ENCODE measurements at regions not wholly inside any gene's neighbourhood (a gene's known extent, or its start where the extent isn't known, plus 50 kb on each side); places are given as distances from the start of the nearest gene placed in this dataset.
"Not testable (repeated sequence)": the region's sequence is repeated elsewhere in the genome, so short reads cannot be mapped to it uniquely, and the experiment has no call there.

DNA sequence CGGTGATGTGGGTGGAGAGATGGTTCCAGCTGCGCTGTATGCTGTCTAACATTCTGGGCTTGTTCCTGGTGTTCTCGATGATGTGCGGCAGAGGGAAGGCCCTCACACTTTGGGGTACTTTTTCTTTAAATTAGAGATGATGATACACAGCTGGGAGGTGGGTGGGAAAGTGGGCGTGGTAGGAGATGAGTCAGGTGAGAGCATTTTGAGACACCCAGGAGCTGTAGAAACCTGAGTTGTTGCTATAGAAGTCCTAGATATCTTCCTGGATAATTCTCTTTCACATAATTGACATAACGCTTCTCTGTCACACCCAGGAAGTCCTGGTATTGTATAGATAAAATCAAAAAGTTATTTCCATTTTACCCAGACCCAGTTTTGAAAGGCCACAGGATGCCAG lies 103.8 kb upstream of the ALKAL2 start:
- H3K9me2 ChIP-seq (replicated peaks; ENCODE audit: low read length), result no peaks in the 10 kb centered on the region
- no peak overlapping the region for H3K9ac ChIP-seq (ENCODE audit: low read length)
- 0 out of 2 replicates have a peak overlapping the region, but pooled peaks have one; percentile 19 for H3K4me2 ChIP-seq (ENCODE audit: low read length)
- H2AFZ ChIP-seq (ENCODE audit: low read length), result no peak overlapping the region
- H3K4me3 ChIP-seq (ENCODE audit: low read length), result no peak overlapping the region
- H3F3A ChIP-seq (ENCODE audit: low read length, unreplicated experiment), result no peaks in the 10 kb centered on the region
- H3K79me2 ChIP-seq (ENCODE audit: low read length), result no peaks in the 10 kb centered on the region
- ChIA-PET POLR2A (ENCODE audit: unreplicated experiment) (no interaction called here), CTCF (no interaction called here)
- H3K9me3 ChIP-seq (ENCODE audit: low read length), result no peaks in the 10 kb centered on the region
- ATAC-seq (no peak), DNase-seq (peak; percentile 41)
- H3K27ac ChIP-seq (ENCODE audit: low read length), result no peak overlapping the region
- H3K27me3 ChIP-seq (ENCODE audit: low read length), result no peaks in the 10 kb centered on the region
- peaks cover 28% of the 10 kb centered on the region for H3K4me1 ChIP-seq (ENCODE audit: insufficient read depth, low read length)
- BruUV-seq (replicated peaks), result no TSS peak
- TF ChIP-seq, protein P1, sequence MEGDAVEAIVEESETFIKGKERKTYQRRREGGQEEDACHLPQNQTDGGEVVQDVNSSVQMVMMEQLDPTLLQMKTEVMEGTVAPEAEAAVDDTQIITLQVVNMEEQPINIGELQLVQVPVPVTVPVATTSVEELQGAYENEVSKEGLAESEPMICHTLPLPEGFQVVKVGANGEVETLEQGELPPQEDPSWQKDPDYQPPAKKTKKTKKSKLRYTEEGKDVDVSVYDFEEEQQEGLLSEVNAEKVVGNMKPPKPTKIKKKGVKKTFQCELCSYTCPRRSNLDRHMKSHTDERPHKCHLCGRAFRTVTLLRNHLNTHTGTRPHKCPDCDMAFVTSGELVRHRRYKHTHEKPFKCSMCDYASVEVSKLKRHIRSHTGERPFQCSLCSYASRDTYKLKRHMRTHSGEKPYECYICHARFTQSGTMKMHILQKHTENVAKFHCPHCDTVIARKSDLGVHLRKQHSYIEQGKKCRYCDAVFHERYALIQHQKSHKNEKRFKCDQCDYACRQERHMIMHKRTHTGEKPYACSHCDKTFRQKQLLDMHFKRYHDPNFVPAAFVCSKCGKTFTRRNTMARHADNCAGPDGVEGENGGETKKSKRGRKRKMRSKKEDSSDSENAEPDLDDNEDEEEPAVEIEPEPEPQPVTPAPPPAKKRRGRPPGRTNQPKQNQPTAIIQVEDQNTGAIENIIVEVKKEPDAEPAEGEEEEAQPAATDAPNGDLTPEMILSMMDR (conservative IDR thresholded peaks at IDR 0.05; ENCODE audit: low read depth, low read length), result no peak
- TF ChIP-seq EZH2 (IDR thresholded peaks at IDR 0.05; ENCODE audit: low read length, unreplicated experiment) (no peak), EZH2phosphoT487 (IDR thresholded peaks at IDR 0.05; ENCODE audit: borderline replicate concordance, low read length) (no peak)
- no peaks in the 10 kb centered on the region for H4K20me1 ChIP-seq (ENCODE audit: low read length)
- no peaks in the 10 kb centered on the region for H3K36me3 ChIP-seq (ENCODE audit: low read depth, low read length)
- intact Hi-C loops (cut with micrococcal nuclease), result loop anchor here (5.0 kb wide), 1 partner anchor 46 kb away; no protein-coding TSS in a partner anchor

DNA sequence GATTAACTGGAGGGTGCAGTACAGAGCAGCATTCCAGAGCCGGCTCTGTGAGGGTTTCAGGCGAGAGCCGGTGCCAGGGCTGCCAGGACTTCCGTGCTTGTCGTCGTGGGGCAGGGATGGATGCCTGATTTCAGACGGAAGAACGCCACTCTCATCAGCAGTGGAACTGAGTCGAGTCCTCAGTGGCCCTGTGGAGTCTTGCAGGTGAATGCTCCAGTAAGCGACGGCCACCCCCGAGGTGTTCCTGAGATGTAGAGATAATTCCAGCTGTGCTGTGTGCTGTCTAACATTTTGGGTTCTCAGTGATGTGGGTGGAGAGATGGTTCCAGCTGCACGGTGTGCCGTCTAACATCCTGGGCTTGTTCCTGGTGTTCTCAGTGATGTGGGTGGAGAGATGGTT lies 103.1 kb upstream of the ALKAL2 start:
- ChIA-PET CTCF (no interaction called here), POLR2A (ENCODE audit: unreplicated experiment) (no interaction called here)
- H3K9me3 ChIP-seq (ENCODE audit: low read length), result no peaks in the 10 kb centered on the region
- no peaks in the 10 kb centered on the region for H3K27me3 ChIP-seq (ENCODE audit: low read length)
- no peak overlapping the region for H3K27ac ChIP-seq (ENCODE audit: low read length)
- DNase-seq (no peak), ATAC-seq (no peak)
- no peak overlapping the region for H3K9ac ChIP-seq (ENCODE audit: low read length)
- no peak overlapping the region for H3K4me2 ChIP-seq (ENCODE audit: low read length)
- no peak overlapping the region for H3K4me3 ChIP-seq (ENCODE audit: low read length)
- peaks cover 28% of the 10 kb centered on the region for H3K4me1 ChIP-seq (ENCODE audit: insufficient read depth, low read length)
- TF ChIP-seq EZH2 (IDR thresholded peaks at IDR 0.05; ENCODE audit: low read length, unreplicated experiment) (no peak), EZH2phosphoT487 (IDR thresholded peaks at IDR 0.05; ENCODE audit: borderline replicate concordance, low read length) (no peak)
- TF ChIP-seq, protein P1 (conservative IDR thresholded peaks at IDR 0.05; ENCODE audit: low read depth, low read length), result no peak
- H2AFZ ChIP-seq (ENCODE audit: low read length), result no peak overlapping the region
- no TSS peak for BruUV-seq (replicated peaks)
- intact Hi-C loops (cut with micrococcal nuclease), result loop anchor here (5.0 kb wide), 1 partner anchor 46 kb away; no protein-coding TSS in a partner anchor
- H3K9me2 ChIP-seq (replicated peaks; ENCODE audit: low read length), result no peaks in the 10 kb centered on the region
- no peaks in the 10 kb centered on the region for H3K79me2 ChIP-seq (ENCODE audit: low read length)
- H4K20me1 ChIP-seq (ENCODE audit: low read length), result no peaks in the 10 kb centered on the region
- H3F3A ChIP-seq (ENCODE audit: low read length, unreplicated experiment), result no peaks in the 10 kb centered on the region
- no peaks in the 10 kb centered on the region for H3K36me3 ChIP-seq (ENCODE audit: low read depth, low read length)

DNA sequence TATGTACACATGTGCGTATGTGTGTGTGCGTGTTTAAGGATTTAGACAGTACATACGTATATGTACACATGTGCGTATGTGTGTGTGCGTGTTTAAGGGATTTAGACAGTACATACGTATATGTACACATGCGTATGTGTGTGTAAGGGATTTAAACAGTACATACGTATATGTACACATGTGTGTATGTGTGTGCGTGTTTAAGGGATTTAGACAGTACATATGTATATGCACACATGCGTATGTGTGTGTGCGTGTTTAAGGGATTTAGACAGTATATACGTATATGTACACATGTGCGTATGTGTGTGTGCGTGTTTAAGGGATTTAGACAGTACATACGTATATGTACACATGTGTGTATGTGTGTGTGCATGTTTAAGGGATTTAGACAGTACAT lies 102.1 kb upstream of the ALKAL2 start:
- H3K9me2 ChIP-seq (replicated peaks; ENCODE audit: low read length); POLR2A ChIA-PET (ENCODE audit: unreplicated experiment); DNase-seq; H3K27ac ChIP-seq (ENCODE audit: low read length); H4K20me1 ChIP-seq (ENCODE audit: low read length); ATAC-seq; H3K4me2 ChIP-seq (ENCODE audit: low read length); H3K9ac ChIP-seq (ENCODE audit: low read length); H3K36me3 ChIP-seq (ENCODE audit: low read depth, low read length); H2AFZ ChIP-seq (ENCODE audit: low read length); CTCF ChIA-PET; H3K4me3 ChIP-seq (ENCODE audit: low read length); H3K9me3 ChIP-seq (ENCODE audit: low read length); H3K27me3 ChIP-seq (ENCODE audit: low read length); BruUV-seq (replicated peaks); H3K79me2 ChIP-seq (ENCODE audit: low read length); H3F3A ChIP-seq (ENCODE audit: low read length, unreplicated experiment): not testable (repeated sequence)
- intact Hi-C loops (cut with micrococcal nuclease), result loop anchor here (5.0 kb wide), 1 partner anchor 47 kb away; no protein-coding TSS in a partner anchor
- peaks cover 28% of the 10 kb centered on the region for H3K4me1 ChIP-seq (ENCODE audit: insufficient read depth, low read length)

DNA sequence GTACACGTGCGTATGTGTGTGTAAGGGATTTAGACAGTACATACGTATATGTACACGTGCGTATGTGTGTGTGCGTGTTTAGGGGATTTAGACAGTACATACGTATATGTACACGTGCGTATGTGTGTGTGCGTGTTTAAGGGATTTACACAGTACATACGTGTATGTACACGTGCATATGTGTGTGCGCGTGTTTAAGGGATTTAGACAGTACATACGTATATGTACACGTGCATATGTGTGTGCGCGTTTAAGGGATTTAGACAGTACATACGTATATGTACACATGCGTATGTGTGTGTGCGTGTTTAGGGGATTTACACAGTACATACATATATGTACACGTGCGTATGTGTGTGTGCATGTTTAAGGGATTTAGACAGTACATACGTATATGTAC lies 100.9 kb upstream of the ALKAL2 start:
- H4K20me1 ChIP-seq (ENCODE audit: low read length); H3K27ac ChIP-seq (ENCODE audit: low read length); H3K27me3 ChIP-seq (ENCODE audit: low read length); DNase-seq; H3K4me3 ChIP-seq (ENCODE audit: low read length); H2AFZ ChIP-seq (ENCODE audit: low read length); H3K9me3 ChIP-seq (ENCODE audit: low read length); H3K9ac ChIP-seq (ENCODE audit: low read length); H3K36me3 ChIP-seq (ENCODE audit: low read depth, low read length); POLR2A ChIA-PET (ENCODE audit: unreplicated experiment); H3F3A ChIP-seq (ENCODE audit: low read length, unreplicated experiment); H3K4me2 ChIP-seq (ENCODE audit: low read length); CTCF ChIA-PET; BruUV-seq (replicated peaks); H3K9me2 ChIP-seq (replicated peaks; ENCODE audit: low read length); H3K79me2 ChIP-seq (ENCODE audit: low read length); ATAC-seq; intact Hi-C loops (cut with micrococcal nuclease): not testable (repeated sequence)
- peaks cover 21% of the 10 kb centered on the region for H3K4me1 ChIP-seq (ENCODE audit: insufficient read depth, low read length)

Data from PC-3 (cell line).